ENCODE measurements at regions not wholly inside any gene's neighbourhood (a gene's known extent, or its start where the extent isn't known, plus 50 kb on each side); places are given as distances from the start of the nearest gene placed in this dataset.
"Not testable (repeated sequence)": the region's sequence is repeated elsewhere in the genome, so short reads cannot be mapped to it uniquely, and the experiment has no call there.

DNA sequence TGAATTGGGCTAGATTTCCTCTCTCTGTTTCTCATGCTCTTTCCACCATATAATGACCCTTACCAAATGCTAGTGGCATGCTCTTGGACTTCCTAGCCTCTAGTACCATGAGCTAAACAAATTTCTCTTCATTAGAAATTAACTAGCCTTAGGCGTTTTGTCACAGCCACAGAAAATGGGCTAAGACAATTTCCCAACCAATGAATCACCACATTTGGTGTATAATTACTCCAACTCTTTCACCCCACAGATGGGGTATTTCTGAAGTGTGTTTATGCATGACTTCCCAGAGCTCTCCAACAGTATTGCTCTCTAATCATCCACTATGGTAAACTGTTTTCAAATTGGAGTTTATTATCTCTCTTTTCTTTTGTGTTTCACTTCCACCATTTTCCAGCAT is 1041.1 kb upstream of the COX7C start:
- ChIA-PET CTCF (interaction anchor here (0.7 kb wide), 1 partner anchor 738 kb away, joined by 3 read pairs; no protein-coding TSS in a partner anchor), POLR2A (no interaction called here)
- no peaks in the 10 kb centered on the region for H3K4me1 Mint-ChIP-seq (ENCODE audit: insufficient read depth, unreplicated experiment)
- H3K27ac Mint-ChIP-seq (ENCODE audit: low read depth, unreplicated experiment) = no peak overlapping the region
- no TSS peak for BruUV-seq (replicated peaks)
- H3K36me3 Mint-ChIP-seq (ENCODE audit: insufficient read depth, unreplicated experiment) = no peaks in the 10 kb centered on the region
- no peaks in the 10 kb centered on the region for H3K27me3 Mint-ChIP-seq (ENCODE audit: insufficient read depth, unreplicated experiment)
- intact Hi-C loops (cut with micrococcal nuclease) = no loop called here
- peaks cover 10% of the 10 kb centered on the region for H3K9me3 Mint-ChIP-seq (ENCODE audit: unreplicated experiment)
- no peak overlapping the region for H3K4me3 Mint-ChIP-seq (ENCODE audit: unreplicated experiment)
- no peak for DNase-seq (ENCODE audit: unreplicated experiment)
- TF ChIP-seq CTCF (IDR thresholded peaks at IDR 0.05; ENCODE audit: unreplicated experiment) = no peak

- BruUV-seq (replicated peaks); H3K27me3 Mint-ChIP-seq (ENCODE audit: insufficient read depth, unreplicated experiment); H3K4me1 Mint-ChIP-seq (ENCODE audit: insufficient read depth, unreplicated experiment); POLR2A ChIA-PET; H3K4me3 Mint-ChIP-seq (ENCODE audit: unreplicated experiment); H3K36me3 Mint-ChIP-seq (ENCODE audit: insufficient read depth, unreplicated experiment); intact Hi-C loops (cut with micrococcal nuclease); DNase-seq (ENCODE audit: unreplicated experiment); H3K27ac Mint-ChIP-seq (ENCODE audit: low read depth, unreplicated experiment): not testable (repeated sequence)
- peaks cover 46% of the 10 kb centered on the region for H3K9me3 Mint-ChIP-seq (ENCODE audit: unreplicated experiment)
- CTCF ChIA-PET = interaction anchor here (0.7 kb wide), 1 partner anchor 92 kb away, joined by 3 read pairs; no protein-coding TSS in a partner anchor
Measured at GRCh38 chr5:85587806-85588205, 1029.9 kb upstream of the COX7C start.

DNA sequence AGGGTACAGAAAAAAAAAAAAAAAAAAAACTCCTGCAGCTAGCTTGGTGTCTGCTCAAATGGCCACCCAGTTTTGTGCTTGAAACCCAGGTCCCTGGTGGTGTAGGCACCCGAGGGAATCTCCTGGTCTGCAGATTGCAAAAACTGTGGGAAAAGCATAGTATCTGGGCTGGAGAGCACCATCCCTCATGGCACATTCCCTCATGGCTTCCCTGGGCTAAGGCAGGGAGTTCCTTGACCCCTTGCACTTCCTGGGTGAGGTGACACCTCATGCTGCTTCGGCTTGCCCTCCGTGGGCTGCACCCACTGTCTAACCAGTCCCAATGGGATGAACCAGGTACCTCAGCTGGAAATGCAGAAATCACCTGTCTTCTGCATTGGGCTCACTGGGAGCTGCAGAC is 1029.5 kb upstream of the COX7C start:
- intact Hi-C loops (cut with micrococcal nuclease); H3K4me3 Mint-ChIP-seq (ENCODE audit: unreplicated experiment); DNase-seq (ENCODE audit: unreplicated experiment); H3K4me1 Mint-ChIP-seq (ENCODE audit: insufficient read depth, unreplicated experiment); H3K27ac Mint-ChIP-seq (ENCODE audit: low read depth, unreplicated experiment); H3K36me3 Mint-ChIP-seq (ENCODE audit: insufficient read depth, unreplicated experiment); H3K27me3 Mint-ChIP-seq (ENCODE audit: insufficient read depth, unreplicated experiment); POLR2A ChIA-PET; BruUV-seq (replicated peaks): not testable (repeated sequence)
- H3K9me3 Mint-ChIP-seq (ENCODE audit: unreplicated experiment) = peaks cover 49% of the 10 kb centered on the region
- CTCF ChIA-PET = interaction anchor here (0.6 to 0.7 kb wide), 2 partner anchors 92 to 158 kb away, joined by 3 read pairs; no protein-coding TSS in a partner anchor

DNA sequence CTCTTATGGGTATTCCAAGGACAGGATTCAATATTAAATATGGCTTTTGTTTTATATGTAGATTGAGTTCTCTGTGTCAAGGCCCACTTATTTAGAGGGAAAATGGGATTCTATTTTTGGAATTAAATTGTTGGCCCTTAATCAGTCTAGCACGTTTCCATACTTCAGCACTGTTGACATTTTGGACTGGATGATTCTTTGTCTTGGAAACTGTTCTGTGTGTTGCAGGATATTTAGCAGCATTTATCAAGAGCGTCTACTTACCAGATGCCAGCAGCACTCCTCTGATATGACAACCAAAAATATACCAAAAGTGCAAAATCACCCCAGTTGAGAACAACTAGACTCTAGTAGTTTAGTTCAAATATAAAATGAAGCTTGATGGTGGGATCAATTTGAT is 1027.0 kb upstream of the COX7C start:
- Mint-ChIP-seq H3K27ac (ENCODE audit: low read depth, unreplicated experiment) (no peak overlapping the region), H3K27me3 (ENCODE audit: insufficient read depth, unreplicated experiment) (no peaks in the 10 kb centered on the region), H3K9me3 (ENCODE audit: unreplicated experiment) (peaks cover 36% of the 10 kb centered on the region), H3K36me3 (ENCODE audit: insufficient read depth, unreplicated experiment) (no peaks in the 10 kb centered on the region), H3K4me1 (ENCODE audit: insufficient read depth, unreplicated experiment) (no peaks in the 10 kb centered on the region), H3K4me3 (ENCODE audit: unreplicated experiment) (no peak overlapping the region)
- intact Hi-C loops (cut with micrococcal nuclease) = no loop called here
- no TSS peak for BruUV-seq (replicated peaks)
- DNase-seq (ENCODE audit: unreplicated experiment) = no peak
- CTCF ChIA-PET = no interaction called here
- POLR2A ChIA-PET = no interaction called here
- TF ChIP-seq CTCF (IDR thresholded peaks at IDR 0.05; ENCODE audit: unreplicated experiment) = no peak

- no peak for TF ChIP-seq CTCF (IDR thresholded peaks at IDR 0.05; ENCODE audit: unreplicated experiment)
- Mint-ChIP-seq H3K27me3 (ENCODE audit: insufficient read depth, unreplicated experiment) (no peaks in the 10 kb centered on the region), H3K4me1 (ENCODE audit: insufficient read depth, unreplicated experiment) (no peaks in the 10 kb centered on the region)
Measured at GRCh38 chr5:85591311-85591710, 1026.4 kb upstream of the COX7C start.

More at GRCh38 chr5:85591311-85591710, 1026.4 kb upstream of the COX7C start:
- CTCF ChIA-PET = no interaction called here
- no TSS peak for BruUV-seq (replicated peaks)
- no peak for DNase-seq (ENCODE audit: unreplicated experiment)
- Mint-ChIP-seq H3K4me3 (ENCODE audit: unreplicated experiment) (no peak overlapping the region), H3K27ac (ENCODE audit: low read depth, unreplicated experiment) (no peak overlapping the region), H3K9me3 (ENCODE audit: unreplicated experiment) (peaks cover 31% of the 10 kb centered on the region), H3K36me3 (ENCODE audit: insufficient read depth, unreplicated experiment) (no peaks in the 10 kb centered on the region)
- intact Hi-C loops (cut with micrococcal nuclease) = no loop called here
- POLR2A ChIA-PET = no interaction called here

Measured in MCF 10A (cell line).